ENCODE measurements at regions not wholly inside any gene's neighbourhood (a gene's known extent, or its start where the extent isn't known, plus 50 kb on each side); places are given as distances from the start of the nearest gene placed in this dataset.

- H3K27ac Mint-ChIP-seq, result no peak overlapping the region
- DNase-seq, result peak in 2 of 3 donors; percentile 1 to 10
- H3K36me3 Mint-ChIP-seq, result no peaks in the 10 kb centered on the region
- H3K27me3 Mint-ChIP-seq (ENCODE audit: low read depth in 3 of 3), result peaks cover 2 to 17% (median 8%) of the 10 kb centered on the region in 3 donors
- no peaks in the 10 kb centered on the region for H3K9me3 Mint-ChIP-seq
- H3K4me3 Mint-ChIP-seq, result no peak overlapping the region
- H3K4me1 Mint-ChIP-seq, result no peaks in the 10 kb centered on the region
Measured at GRCh38 chr15:39312984-39313383, 267.9 kb upstream of the THBS1 start.

GRCh38 chr15:39313467-39313866 lies 267.4 kb upstream of the THBS1 start:
- no peak for DNase-seq
- no peak overlapping the region for H3K27ac Mint-ChIP-seq
- peaks cover 2 to 17% (median 8%) of the 10 kb centered on the region in 3 donors for H3K27me3 Mint-ChIP-seq (ENCODE audit: low read depth in 3 of 3)
- H3K36me3 Mint-ChIP-seq, result no peaks in the 10 kb centered on the region
- no peaks in the 10 kb centered on the region for H3K4me1 Mint-ChIP-seq
- H3K9me3 Mint-ChIP-seq, result no peaks in the 10 kb centered on the region
- no peak overlapping the region for H3K4me3 Mint-ChIP-seq

- Mint-ChIP-seq H3K27me3 (ENCODE audit: low read depth in 3 of 3) (peaks cover 2 to 17% (median 8%) of the 10 kb centered on the region in 3 donors), H3K9me3 (no peaks in the 10 kb centered on the region), H3K4me1 (no peaks in the 10 kb centered on the region), H3K4me3 (no peak overlapping the region), H3K36me3 (no peaks in the 10 kb centered on the region), H3K27ac (no peak overlapping the region)
- no peak for DNase-seq
Measured at GRCh38 chr15:39313881-39314280, 267.0 kb upstream of the THBS1 start.

- no peak overlapping the region for H3K4me3 Mint-ChIP-seq
- DNase-seq, result no peak
- H3K36me3 Mint-ChIP-seq, result no peaks in the 10 kb centered on the region
- H3K27me3 Mint-ChIP-seq (ENCODE audit: low read depth in 3 of 3), result peaks cover 3 to 17% (median 5%) of the 10 kb centered on the region in 3 donors
- H3K4me1 Mint-ChIP-seq, result no peaks in the 10 kb centered on the region
- H3K27ac Mint-ChIP-seq, result no peak overlapping the region
- H3K9me3 Mint-ChIP-seq, result peaks cover 0 to 5% (median 0%) of the 10 kb centered on the region in 6 donors
Measured at GRCh38 chr15:39315206-39315850, 265.6 kb upstream of the THBS1 start.

- Mint-ChIP-seq H3K4me3 (no peak overlapping the region), H3K27me3 (ENCODE audit: low read depth in 3 of 3) (peaks cover 3 to 17% (median 3%) of the 10 kb centered on the region in 3 donors), H3K36me3 (no peaks in the 10 kb centered on the region)
Measured at GRCh38 chr15:39317225-39317624, 263.7 kb upstream of the THBS1 start.

GRCh38 chr15:39318231-39318630 lies 262.6 kb upstream of the THBS1 start:
- Mint-ChIP-seq H3K27ac (no peak overlapping the region), H3K27me3 (ENCODE audit: low read depth in 3 of 3) (peaks cover 2 to 17% (median 3%) of the 10 kb centered on the region in 3 donors), H3K36me3 (no peaks in the 10 kb centered on the region), H3K4me3 (no peak overlapping the region), H3K4me1 (no peaks in the 10 kb centered on the region), H3K9me3 (peaks cover 0 to 14% (median 3%) of the 10 kb centered on the region in 6 donors)
- DNase-seq, result no peak

More at GRCh38 chr15:39317225-39317624, 263.7 kb upstream of the THBS1 start:
- no peak for DNase-seq
- H3K9me3 Mint-ChIP-seq, result peaks cover 0 to 14% (median 3%) of the 10 kb centered on the region in 6 donors
- no peak overlapping the region for H3K27ac Mint-ChIP-seq
- H3K4me1 Mint-ChIP-seq, result no peaks in the 10 kb centered on the region

GRCh38 chr15:39320355-39320754 lies 260.5 kb upstream of the THBS1 start:
- peaks cover 0 to 14% (median 3%) of the 10 kb centered on the region in 6 donors for H3K9me3 Mint-ChIP-seq
- H3K4me1 Mint-ChIP-seq, result no peaks in the 10 kb centered on the region
- peaks cover 0 to 12% (median 3%) of the 10 kb centered on the region in 3 donors for H3K27me3 Mint-ChIP-seq (ENCODE audit: low read depth in 3 of 3)
- no peak for DNase-seq
- H3K36me3 Mint-ChIP-seq, result no peaks in the 10 kb centered on the region
- no peak overlapping the region for H3K4me3 Mint-ChIP-seq
- H3K27ac Mint-ChIP-seq, result no peak overlapping the region

- Mint-ChIP-seq H3K4me3 (no peak overlapping the region), H3K9me3 (peaks cover 0 to 14% (median 3%) of the 10 kb centered on the region in 6 donors), H3K27ac (no peak overlapping the region), H3K36me3 (no peaks in the 10 kb centered on the region), H3K4me1 (no peaks in the 10 kb centered on the region), H3K27me3 (ENCODE audit: low read depth in 3 of 3) (peaks cover 0 to 12% (median 3%) of the 10 kb centered on the region in 3 donors)
- DNase-seq, result no peak
Measured at GRCh38 chr15:39320886-39321285, 260.0 kb upstream of the THBS1 start.

GRCh38 chr15:39321977-39322376 lies 258.9 kb upstream of the THBS1 start:
- Mint-ChIP-seq H3K9me3 (peaks cover 0 to 14% (median 3%) of the 10 kb centered on the region in 6 donors), H3K4me3 (no peak overlapping the region), H3K4me1 (no peaks in the 10 kb centered on the region), H3K36me3 (no peaks in the 10 kb centered on the region), H3K27me3 (ENCODE audit: low read depth in 3 of 3) (peaks cover 0 to 14% (median 2%) of the 10 kb centered on the region in 3 donors), H3K27ac (no peak overlapping the region)
- no peak for DNase-seq

- Mint-ChIP-seq H3K4me1 (no peaks in the 10 kb centered on the region), H3K9me3 (peaks cover 0 to 14% (median 3%) of the 10 kb centered on the region in 6 donors), H3K27me3 (ENCODE audit: low read depth in 3 of 3) (peaks cover 0 to 7% (median 3%) of the 10 kb centered on the region in 3 donors), H3K36me3 (no peaks in the 10 kb centered on the region), H3K4me3 (no peak overlapping the region), H3K27ac (no peak overlapping the region)
- DNase-seq, result no peak
Measured at GRCh38 chr15:39323157-39323556, 257.7 kb upstream of the THBS1 start.

- Mint-ChIP-seq H3K4me1 (no peaks in the 10 kb centered on the region), H3K4me3 (no peak overlapping the region), H3K36me3 (no peaks in the 10 kb centered on the region), H3K27ac (no peak overlapping the region), H3K9me3 (peaks cover 0 to 14% (median 3%) of the 10 kb centered on the region in 6 donors), H3K27me3 (ENCODE audit: low read depth in 3 of 3) (peaks cover 0 to 7% (median 3%) of the 10 kb centered on the region in 3 donors)
- DNase-seq, result no peak
Measured at GRCh38 chr15:39323706-39324105, 257.2 kb upstream of the THBS1 start.

GRCh38 chr15:39326306-39326975 lies 254.4 kb upstream of the THBS1 start:
- Mint-ChIP-seq H3K4me3 (no peak overlapping the region), H3K27ac (no peak overlapping the region), H3K9me3 (no peaks in the 10 kb centered on the region), H3K36me3 (no peaks in the 10 kb centered on the region), H3K4me1 (no peaks in the 10 kb centered on the region), H3K27me3 (ENCODE audit: low read depth in 3 of 3) (peaks cover 0 to 9% (median 1%) of the 10 kb centered on the region in 3 donors)
- no peak for DNase-seq

GRCh38 chr15:39327005-39327730 lies 253.7 kb upstream of the THBS1 start:
- no peak overlapping the region for H3K4me3 Mint-ChIP-seq
- H3K27ac Mint-ChIP-seq, result no peak overlapping the region
- no peaks in the 10 kb centered on the region for H3K9me3 Mint-ChIP-seq
- no peaks in the 10 kb centered on the region for H3K36me3 Mint-ChIP-seq
- H3K4me1 Mint-ChIP-seq, result no peaks in the 10 kb centered on the region
- H3K27me3 Mint-ChIP-seq (ENCODE audit: low read depth in 3 of 3), result peaks cover 0 to 9% (median 1%) of the 10 kb centered on the region in 3 donors
- no peak for DNase-seq

- Mint-ChIP-seq H3K9me3 (no peaks in the 10 kb centered on the region), H3K36me3 (no peaks in the 10 kb centered on the region)
Measured at GRCh38 chr15:39330061-39330460, 250.8 kb upstream of the THBS1 start.

More at GRCh38 chr15:39330061-39330460, 250.8 kb upstream of the THBS1 start:
- Mint-ChIP-seq H3K27me3 (ENCODE audit: low read depth in 3 of 3) (peaks cover 0 to 5% (median 1%) of the 10 kb centered on the region in 3 donors), H3K27ac (no peak overlapping the region), H3K4me1 (no peaks in the 10 kb centered on the region), H3K4me3 (no peak overlapping the region)
- DNase-seq, result no peak
